ENCODE measurements at regions not wholly inside any gene's neighbourhood (a gene's known extent, or its start where the extent isn't known, plus 50 kb on each side); places are given as distances from the start of the nearest gene placed in this dataset.
A peak's percentile ranks its signal among the peaks of the same experiment; 100 is the strongest.
"Not testable (repeated sequence)": the region's sequence is repeated elsewhere in the genome, so short reads cannot be mapped to it uniquely, and the experiment has no call there.

DNA sequence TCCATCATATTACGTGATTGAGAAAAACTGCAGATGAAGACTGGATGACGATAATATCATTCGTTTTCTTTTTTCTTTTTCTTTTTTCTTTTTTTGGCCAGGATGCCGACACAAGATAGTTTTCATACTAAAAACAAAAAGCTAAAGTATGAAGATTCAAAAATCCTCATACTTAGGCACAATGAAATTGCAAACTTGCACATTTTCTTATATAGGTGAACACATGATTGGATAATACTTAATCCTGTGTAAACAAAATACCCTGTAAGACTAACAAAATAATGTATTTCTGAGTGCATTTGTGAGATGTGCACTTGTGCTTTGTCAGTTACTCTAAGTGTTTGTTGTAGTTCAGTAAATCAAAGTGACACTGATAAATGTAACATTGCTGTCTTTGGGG is 568.9 kb downstream of the ANKRD50 start:
- Mint-ChIP-seq H3K9me3 (peaks cover 0 to 3% (median 0%) of the 10 kb centered on the region in 3 donors), H3K4me3 (no peak overlapping the region), H3K27ac (no peak overlapping the region), H3K4me1 (no peaks in the 10 kb centered on the region), H3K27me3 (no peaks in the 10 kb centered on the region), H3K36me3 (no peaks in the 10 kb centered on the region)

DNA sequence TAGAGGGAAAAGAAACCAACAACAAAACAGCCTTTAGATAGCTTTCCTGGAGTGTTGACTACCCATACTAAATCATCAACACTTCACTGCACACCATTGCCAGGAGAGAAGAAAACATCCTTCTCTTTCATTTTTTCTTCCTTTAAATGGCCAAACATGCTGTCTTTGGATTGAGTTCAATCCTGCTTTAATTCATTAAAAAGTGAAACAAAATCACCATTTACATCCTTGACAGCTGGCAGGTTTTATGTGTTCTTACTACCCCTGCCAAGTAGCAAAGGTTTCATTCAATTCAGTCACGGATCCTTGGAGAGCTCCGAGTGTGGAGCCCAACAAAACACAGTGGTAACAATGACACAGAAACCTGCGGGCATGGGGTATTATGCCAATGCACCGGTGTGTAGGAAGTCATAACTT is 568.3 kb downstream of the ANKRD50 start:
- no peaks in the 10 kb centered on the region for H3K36me3 Mint-ChIP-seq
- H3K27ac Mint-ChIP-seq: no peak overlapping the region
- no peaks in the 10 kb centered on the region for H3K27me3 Mint-ChIP-seq
- H3K4me1 Mint-ChIP-seq: no peaks in the 10 kb centered on the region
- H3K9me3 Mint-ChIP-seq: peaks cover 0 to 2% (median 0%) of the 10 kb centered on the region in 3 donors
- H3K4me3 Mint-ChIP-seq: no peak overlapping the region

GRCh38 chr4:124146068-124146467 is 566.5 kb downstream of the ANKRD50 start:
- H3K27me3 Mint-ChIP-seq: no peaks in the 10 kb centered on the region
- H3K4me1 Mint-ChIP-seq: no peaks in the 10 kb centered on the region
- H3K27ac Mint-ChIP-seq: no peak overlapping the region
- H3K36me3 Mint-ChIP-seq: no peaks in the 10 kb centered on the region
- peaks cover 0 to 2% (median 0%) of the 10 kb centered on the region in 3 donors for H3K9me3 Mint-ChIP-seq
- H3K4me3 Mint-ChIP-seq: no peak overlapping the region

DNA sequence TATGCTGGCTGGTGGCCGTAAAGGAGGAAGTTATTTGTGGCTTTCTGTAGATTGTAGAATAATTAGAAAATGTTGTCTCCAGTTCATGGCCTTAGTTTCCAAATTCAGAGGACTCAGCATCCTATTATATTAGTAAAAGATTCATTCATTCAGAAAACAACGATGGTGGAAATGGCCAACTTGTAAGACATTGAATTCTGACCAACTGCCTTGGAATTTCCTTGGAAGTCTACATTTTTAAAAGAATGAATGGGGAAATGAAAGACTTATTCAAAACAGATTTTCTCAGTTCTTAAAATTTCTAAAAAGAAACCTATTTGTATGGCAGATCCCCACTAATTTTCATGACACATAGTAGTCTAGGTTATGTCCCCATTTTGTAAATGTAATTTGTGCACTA is 561.5 kb downstream of the ANKRD50 start:
- H3K36me3 Mint-ChIP-seq: no peaks in the 10 kb centered on the region
- H3K4me1 Mint-ChIP-seq: no peaks in the 10 kb centered on the region
- H3K9me3 Mint-ChIP-seq: peaks cover 0 to 2% (median 2%) of the 10 kb centered on the region in 3 donors
- no peak overlapping the region for H3K4me3 Mint-ChIP-seq
- H3K27ac Mint-ChIP-seq: no peak overlapping the region
- no peaks in the 10 kb centered on the region for H3K27me3 Mint-ChIP-seq

GRCh38 chr4:124152132-124152531 is 560.4 kb downstream of the ANKRD50 start:
- H3K9me3 Mint-ChIP-seq: peaks cover 0 to 2% (median 2%) of the 10 kb centered on the region in 3 donors
- H3K4me3 Mint-ChIP-seq: no peak overlapping the region
- no peaks in the 10 kb centered on the region for H3K36me3 Mint-ChIP-seq
- H3K27ac Mint-ChIP-seq: no peak overlapping the region
- no peaks in the 10 kb centered on the region for H3K4me1 Mint-ChIP-seq
- H3K27me3 Mint-ChIP-seq: no peaks in the 10 kb centered on the region

GRCh38 chr4:124155239-124155638 is 557.3 kb downstream of the ANKRD50 start:
- H3K4me1 Mint-ChIP-seq: no peaks in the 10 kb centered on the region
- H3K9me3 Mint-ChIP-seq: peaks cover 0 to 4% (median 2%) of the 10 kb centered on the region in 3 donors
- no peak overlapping the region for H3K4me3 Mint-ChIP-seq
- no peaks in the 10 kb centered on the region for H3K27me3 Mint-ChIP-seq
- no peaks in the 10 kb centered on the region for H3K36me3 Mint-ChIP-seq
- no peak overlapping the region for H3K27ac Mint-ChIP-seq

GRCh38 chr4:124157396-124158083 is 555.0 kb downstream of the ANKRD50 start:
- Mint-ChIP-seq H3K27me3 (no peaks in the 10 kb centered on the region), H3K4me3 (no peak overlapping the region), H3K27ac (no peak overlapping the region), H3K9me3 (peaks cover 0 to 4% (median 0%) of the 10 kb centered on the region in 3 donors), H3K4me1 (no peaks in the 10 kb centered on the region), H3K36me3 (no peaks in the 10 kb centered on the region)

- Mint-ChIP-seq H3K27me3 (no peaks in the 10 kb centered on the region), H3K4me1 (no peaks in the 10 kb centered on the region), H3K36me3 (no peaks in the 10 kb centered on the region), H3K4me3 (no peak overlapping the region), H3K27ac (no peak overlapping the region), H3K9me3 (peaks cover 0 to 4% (median 4%) of the 10 kb centered on the region in 3 donors)
Measured at GRCh38 chr4:124163401-124163800, 549.1 kb downstream of the ANKRD50 start.

GRCh38 chr4:124167602-124168001 is 544.9 kb downstream of the ANKRD50 start:
- peaks cover 6 to 15% (median 8%) of the 10 kb centered on the region in 3 donors for H3K9me3 Mint-ChIP-seq
- H3K4me3 Mint-ChIP-seq: no peak overlapping the region
- H3K36me3 Mint-ChIP-seq: no peaks in the 10 kb centered on the region
- H3K27me3 Mint-ChIP-seq: no peaks in the 10 kb centered on the region
- no peaks in the 10 kb centered on the region for H3K4me1 Mint-ChIP-seq
- no peak overlapping the region for H3K27ac Mint-ChIP-seq

- H3K36me3 Mint-ChIP-seq, H3K27ac Mint-ChIP-seq, H3K4me1 Mint-ChIP-seq, H3K4me3 Mint-ChIP-seq, H3K27me3 Mint-ChIP-seq: not testable (repeated sequence)
- H3K9me3 Mint-ChIP-seq: peaks cover 6 to 15% (median 8%) of the 10 kb centered on the region in 3 donors
Measured at GRCh38 chr4:124169524-124169923, 543.0 kb downstream of the ANKRD50 start.

GRCh38 chr4:124173912-124174311 is 538.6 kb downstream of the ANKRD50 start:
- Mint-ChIP-seq H3K4me3 (no peak overlapping the region), H3K27me3 (no peaks in the 10 kb centered on the region), H3K9me3 (peaks cover 6 to 11% (median 8%) of the 10 kb centered on the region in 3 donors), H3K27ac (no peak overlapping the region), H3K4me1 (no peaks in the 10 kb centered on the region), H3K36me3 (no peaks in the 10 kb centered on the region)

GRCh38 chr4:124177647-124178425 is 534.7 kb downstream of the ANKRD50 start:
- Mint-ChIP-seq H3K9me3 (no peaks in the 10 kb centered on the region), H3K27me3 (no peaks in the 10 kb centered on the region), H3K4me3 (no peak overlapping the region), H3K4me1 (peaks cover 0 to 2% (median 0%) of the 10 kb centered on the region in 3 donors), H3K27ac (peak overlapping the region in 1 of 3 donors; percentile 3), H3K36me3 (no peaks in the 10 kb centered on the region)

GRCh38 chr4:124178449-124179021 is 534.0 kb downstream of the ANKRD50 start:
- H3K36me3 Mint-ChIP-seq: no peaks in the 10 kb centered on the region
- H3K4me1 Mint-ChIP-seq: peaks cover 0 to 2% (median 0%) of the 10 kb centered on the region in 3 donors
- no peaks in the 10 kb centered on the region for H3K9me3 Mint-ChIP-seq
- H3K27ac Mint-ChIP-seq: no peak overlapping the region
- no peaks in the 10 kb centered on the region for H3K27me3 Mint-ChIP-seq
- no peak overlapping the region for H3K4me3 Mint-ChIP-seq

DNA sequence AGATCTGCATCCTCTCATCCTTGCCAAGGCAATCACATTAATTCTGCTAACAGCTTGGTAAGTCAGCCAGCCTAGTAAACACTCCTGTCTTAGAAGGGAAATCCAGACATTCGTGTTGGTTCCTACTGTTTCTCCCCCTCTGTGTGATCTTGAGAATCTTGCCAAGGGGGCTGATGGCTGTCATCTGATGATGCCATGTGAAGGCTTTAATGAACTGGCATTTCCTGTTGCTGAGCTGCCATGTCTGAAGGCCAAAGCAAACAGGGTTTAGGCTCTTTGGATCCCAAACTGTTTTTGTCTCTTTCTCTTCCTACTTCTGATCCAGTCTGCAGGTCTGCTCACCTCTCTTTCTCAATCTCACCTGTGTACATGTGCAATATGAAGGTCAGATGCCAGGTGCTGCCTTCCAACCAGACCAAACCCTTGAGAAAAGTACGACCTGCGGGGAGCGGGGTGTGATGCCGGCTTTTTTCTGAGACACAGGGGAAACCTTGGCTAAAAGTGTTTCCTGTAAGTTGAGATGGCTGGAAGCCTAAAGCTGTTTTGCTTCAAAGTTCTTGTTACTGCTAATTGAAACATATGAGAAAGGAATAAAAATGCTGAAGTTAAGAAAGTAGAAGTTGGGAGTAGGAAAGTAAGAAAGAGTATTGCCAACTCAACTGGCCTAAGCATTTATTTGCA is 532.9 kb downstream of the ANKRD50 start:
- Mint-ChIP-seq H3K4me1 (peaks cover 0 to 2% (median 0%) of the 10 kb centered on the region in 3 donors), H3K27me3 (no peaks in the 10 kb centered on the region), H3K4me3 (no peak overlapping the region), H3K36me3 (no peaks in the 10 kb centered on the region), H3K9me3 (no peaks in the 10 kb centered on the region), H3K27ac (no peak overlapping the region)

DNA sequence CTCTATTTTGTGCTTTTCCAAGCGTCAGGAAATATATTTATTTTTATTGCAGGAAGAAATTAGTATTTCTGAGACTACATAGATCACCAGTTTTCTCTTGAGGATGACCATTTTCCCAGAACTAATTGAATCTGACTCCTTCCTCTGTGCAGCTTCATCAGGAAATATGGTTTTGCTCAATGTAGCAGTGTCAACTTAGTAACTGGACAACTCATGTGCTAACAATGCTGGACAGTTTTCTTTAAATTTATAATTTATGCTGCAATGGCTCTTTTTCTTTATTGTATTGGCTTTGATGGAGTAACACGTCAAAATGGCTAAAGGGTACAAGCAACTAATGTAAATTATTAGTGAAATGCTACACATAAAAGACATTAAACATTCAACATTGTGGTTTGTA is 531.5 kb downstream of the ANKRD50 start:
- Mint-ChIP-seq H3K4me1 (peaks cover 0 to 2% (median 0%) of the 10 kb centered on the region in 3 donors), H3K4me3 (no peak overlapping the region), H3K27ac (no peak overlapping the region), H3K27me3 (no peaks in the 10 kb centered on the region), H3K36me3 (no peaks in the 10 kb centered on the region), H3K9me3 (peaks cover 0 to 2% (median 0%) of the 10 kb centered on the region in 3 donors)

All from IgD-negative memory B cell (primary cell).